Astrocyte (in vitro differentiated cells and primary cell): ENCODE measurements at regions not wholly inside any gene's neighbourhood (a gene's known extent, or its start where the extent isn't known, plus 50 kb on each side); places are given as distances from the start of the nearest gene placed in this dataset.
"Not testable (repeated sequence)": the region's sequence is repeated elsewhere in the genome, so short reads cannot be mapped to it uniquely, and the experiment has no call there.

Experiments
- EZH2 ChIP-seq: IDR thresholded peaks from 2 replicates; pipeline ENCODE4 v1.6.1; 2012; ENCODE audit warnings: mild to moderate bottlenecking, low read length, inconsistent platforms; ENCODE audit not compliant: insufficient read depth
- TF ChIP-seq, protein P1 (sequence below): IDR thresholded peaks from 2 replicates; pipeline ENCODE4 v1.5.1; 2011; ENCODE audit warnings: low read depth, mild to moderate bottlenecking, inconsistent platforms, low read length, moderate library complexity; ENCODE audit not compliant: insufficient read depth

GRCh38 chr2:132360964-132361363 lies 55.6 kb upstream of the GPR39 start:
- TF ChIP-seq, protein P1, sequence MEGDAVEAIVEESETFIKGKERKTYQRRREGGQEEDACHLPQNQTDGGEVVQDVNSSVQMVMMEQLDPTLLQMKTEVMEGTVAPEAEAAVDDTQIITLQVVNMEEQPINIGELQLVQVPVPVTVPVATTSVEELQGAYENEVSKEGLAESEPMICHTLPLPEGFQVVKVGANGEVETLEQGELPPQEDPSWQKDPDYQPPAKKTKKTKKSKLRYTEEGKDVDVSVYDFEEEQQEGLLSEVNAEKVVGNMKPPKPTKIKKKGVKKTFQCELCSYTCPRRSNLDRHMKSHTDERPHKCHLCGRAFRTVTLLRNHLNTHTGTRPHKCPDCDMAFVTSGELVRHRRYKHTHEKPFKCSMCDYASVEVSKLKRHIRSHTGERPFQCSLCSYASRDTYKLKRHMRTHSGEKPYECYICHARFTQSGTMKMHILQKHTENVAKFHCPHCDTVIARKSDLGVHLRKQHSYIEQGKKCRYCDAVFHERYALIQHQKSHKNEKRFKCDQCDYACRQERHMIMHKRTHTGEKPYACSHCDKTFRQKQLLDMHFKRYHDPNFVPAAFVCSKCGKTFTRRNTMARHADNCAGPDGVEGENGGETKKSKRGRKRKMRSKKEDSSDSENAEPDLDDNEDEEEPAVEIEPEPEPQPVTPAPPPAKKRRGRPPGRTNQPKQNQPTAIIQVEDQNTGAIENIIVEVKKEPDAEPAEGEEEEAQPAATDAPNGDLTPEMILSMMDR = not testable (repeated sequence)
- not testable (repeated sequence) for TF ChIP-seq EZH2
